ENCODE measurements at regions not wholly inside any gene's neighbourhood (a gene's known extent, or its start where the extent isn't known, plus 50 kb on each side); places are given as distances from the start of the nearest gene placed in this dataset.
A peak's percentile ranks its signal among the peaks of the same experiment; 100 is the strongest.
"Not testable (repeated sequence)": the region's sequence is repeated elsewhere in the genome, so short reads cannot be mapped to it uniquely, and the experiment has no call there.

DNA sequence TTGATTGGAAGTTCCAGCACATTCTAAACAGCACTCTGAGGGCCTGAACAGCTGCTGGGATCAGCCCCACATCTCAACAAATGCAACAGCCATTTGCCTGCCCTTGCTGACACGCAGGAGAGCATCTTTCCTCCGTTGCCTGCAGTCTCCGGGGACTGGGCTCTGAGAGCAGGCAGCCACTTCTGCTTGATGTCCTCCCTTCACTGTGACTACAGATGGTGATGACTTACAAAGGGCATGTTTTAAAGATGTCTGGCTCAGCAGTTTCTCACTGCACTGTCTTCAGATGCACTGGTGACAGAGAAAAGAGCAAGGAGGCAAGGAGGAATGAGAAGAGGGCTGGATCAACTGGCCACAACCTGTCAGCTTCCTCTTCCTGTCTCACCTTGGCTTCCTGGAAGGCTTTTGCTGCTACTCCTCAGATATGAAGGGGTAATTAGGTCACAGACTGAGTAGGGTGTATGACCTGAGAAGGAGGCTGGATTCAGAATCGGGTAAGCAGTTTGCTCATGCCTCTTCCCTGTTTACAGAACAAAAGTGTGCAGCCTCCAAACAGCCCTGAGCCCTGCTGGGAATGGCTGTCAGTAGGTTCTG is 143.5 kb upstream of the GHITM start:
- DNase-seq = no peak

DNA sequence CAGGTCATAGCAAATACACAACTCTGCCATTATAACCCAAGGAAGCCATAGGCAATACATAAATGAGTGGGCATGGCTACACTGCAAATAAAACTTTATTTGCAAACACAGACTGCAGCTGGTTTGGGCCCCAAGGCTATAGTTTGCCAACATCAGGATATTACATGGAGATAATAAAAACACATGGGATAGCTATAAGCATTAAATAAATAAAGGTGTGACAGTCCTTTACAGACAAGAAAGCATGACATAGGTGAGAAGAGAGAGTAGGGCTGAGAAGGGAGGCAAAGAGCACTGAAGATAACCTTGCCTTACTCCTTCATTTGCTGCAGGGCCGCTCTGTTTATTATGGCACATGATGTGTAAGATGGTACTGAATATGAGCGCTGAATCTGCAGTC is 135.1 kb upstream of the GHITM start:
- DNase-seq = no peak

DNA sequence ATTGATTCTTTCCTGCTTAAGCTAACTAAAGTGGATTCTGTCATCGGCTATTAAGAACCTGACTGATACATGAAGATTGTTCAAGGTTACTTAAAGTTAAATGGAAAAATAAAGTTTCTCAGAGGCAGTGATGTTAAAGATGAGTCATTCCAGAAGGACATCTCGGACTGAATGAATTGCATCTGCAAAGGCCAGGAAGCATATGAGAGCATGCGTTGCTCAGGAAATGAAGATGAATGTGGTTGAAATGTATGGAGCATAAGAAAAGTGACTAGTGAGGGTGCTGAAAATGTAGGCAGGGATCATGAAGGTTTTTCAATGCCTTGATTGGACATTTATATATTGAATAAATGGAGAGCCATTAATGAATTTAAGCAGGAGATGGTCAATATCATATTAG is 133.9 kb upstream of the GHITM start:
- DNase-seq = no peak

DNA sequence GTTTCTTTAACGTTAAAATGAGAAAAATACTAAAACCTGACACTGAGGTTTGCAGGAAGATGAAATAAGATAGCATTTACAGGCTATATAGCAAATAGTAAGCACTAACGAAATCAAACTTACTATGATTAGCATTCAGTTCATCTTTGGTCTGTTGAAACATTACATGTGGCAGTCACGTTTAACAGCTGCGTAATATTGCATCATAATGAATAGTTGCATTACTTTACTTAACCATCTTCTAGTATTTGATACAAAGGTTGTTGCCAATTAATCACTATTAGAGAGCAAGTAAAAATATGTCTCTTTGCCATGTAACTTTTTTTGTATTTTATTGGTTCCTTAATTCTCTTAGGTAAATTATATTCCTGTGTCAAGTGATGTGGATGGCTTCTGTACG is 131.8 kb upstream of the GHITM start:
- no peak for DNase-seq

GRCh38 chr10:84008878-84009277 is 130.4 kb upstream of the GHITM start:
- peak; percentile 44 for DNase-seq

GRCh38 chr10:84012431-84012830 is 126.9 kb upstream of the GHITM start:
- DNase-seq = no peak

GRCh38 chr10:84012831-84013458 is 126.4 kb upstream of the GHITM start:
- DNase-seq = no peak

DNA sequence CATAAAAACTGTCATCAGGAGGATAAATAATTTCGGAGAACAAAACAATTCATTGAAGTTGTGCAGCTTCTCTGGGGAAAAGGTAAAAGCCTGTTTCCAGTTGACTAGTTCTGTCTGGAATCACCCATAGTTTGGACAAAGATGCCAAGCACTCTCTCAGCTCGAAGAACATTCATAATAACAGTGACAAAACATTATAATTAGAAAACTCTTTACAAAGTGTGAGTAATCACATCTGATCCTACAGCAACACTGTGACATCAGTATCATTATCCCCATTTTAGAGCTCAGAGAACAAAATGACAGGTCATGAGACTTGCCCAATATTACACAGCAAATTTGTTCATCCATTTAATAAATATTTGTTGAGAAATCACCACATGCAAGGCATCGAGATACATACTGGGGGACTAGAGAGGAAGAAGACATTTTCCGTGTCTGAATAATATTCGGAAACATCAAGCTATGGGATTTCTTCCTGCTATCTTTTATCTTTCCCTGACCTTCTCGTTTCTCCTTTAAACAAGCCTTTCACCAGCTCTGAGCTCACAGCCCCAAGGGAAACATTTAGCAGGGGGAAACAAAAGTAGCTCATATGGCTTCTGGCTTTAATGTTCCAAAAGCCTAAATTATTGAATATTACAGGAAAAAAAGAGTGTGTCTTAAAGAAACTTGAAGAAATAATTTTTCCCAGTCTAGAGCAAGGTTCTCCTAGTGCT is 123.3 kb upstream of the GHITM start:
- no peak for DNase-seq

GRCh38 chr10:84018826-84019225 is 120.5 kb upstream of the GHITM start:
- no peak for DNase-seq

GRCh38 chr10:84019854-84020458 is 119.4 kb upstream of the GHITM start:
- not testable (repeated sequence) for DNase-seq

- DNase-seq = peak; percentile 51
Observed at GRCh38 chr10:84026821-84027257, 112.5 kb upstream of the GHITM start.

DNA sequence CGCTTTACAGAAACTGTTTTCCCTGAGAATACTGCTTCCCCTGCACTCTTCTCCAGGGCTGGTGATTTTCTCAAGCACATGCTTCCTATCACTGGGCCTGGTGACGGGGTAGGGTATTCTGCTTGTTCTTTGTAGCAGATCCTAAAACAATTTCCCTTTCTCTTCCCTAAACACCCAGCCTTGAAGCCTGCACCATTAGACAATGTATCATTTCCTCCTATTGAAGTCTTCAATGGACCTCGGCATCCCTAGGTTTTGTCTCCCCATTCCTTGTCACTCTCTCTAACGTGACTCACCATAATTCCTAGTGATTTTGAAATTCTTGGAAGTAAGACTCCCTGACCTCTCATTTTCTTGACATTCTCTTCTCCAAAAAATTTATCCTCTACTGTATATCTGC is 109.5 kb upstream of the GHITM start:
- DNase-seq = peak; percentile 5

DNA sequence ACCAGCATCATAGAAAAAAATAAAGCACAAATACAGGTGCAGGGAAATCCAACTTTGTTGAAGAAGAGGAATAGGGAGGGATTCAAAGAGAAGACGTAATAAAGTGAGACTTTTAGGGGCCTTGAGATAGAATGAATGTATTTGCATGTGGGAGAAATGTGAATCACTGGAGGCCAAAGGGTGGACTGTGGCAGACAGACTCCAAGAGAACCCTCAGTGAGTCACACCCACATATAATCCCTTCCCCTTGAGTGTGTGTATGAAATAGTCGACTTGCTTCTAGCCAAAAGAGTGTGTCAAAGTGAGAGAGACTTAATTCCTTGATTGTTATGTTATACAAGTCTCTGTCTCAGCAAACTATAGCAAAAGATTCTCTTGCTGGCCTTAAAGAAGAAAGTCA is 101.3 kb upstream of the GHITM start:
- no peak for DNase-seq

- no peak for DNase-seq
Observed at GRCh38 chr10:84039957-84040356, 99.4 kb upstream of the GHITM start.

DNA sequence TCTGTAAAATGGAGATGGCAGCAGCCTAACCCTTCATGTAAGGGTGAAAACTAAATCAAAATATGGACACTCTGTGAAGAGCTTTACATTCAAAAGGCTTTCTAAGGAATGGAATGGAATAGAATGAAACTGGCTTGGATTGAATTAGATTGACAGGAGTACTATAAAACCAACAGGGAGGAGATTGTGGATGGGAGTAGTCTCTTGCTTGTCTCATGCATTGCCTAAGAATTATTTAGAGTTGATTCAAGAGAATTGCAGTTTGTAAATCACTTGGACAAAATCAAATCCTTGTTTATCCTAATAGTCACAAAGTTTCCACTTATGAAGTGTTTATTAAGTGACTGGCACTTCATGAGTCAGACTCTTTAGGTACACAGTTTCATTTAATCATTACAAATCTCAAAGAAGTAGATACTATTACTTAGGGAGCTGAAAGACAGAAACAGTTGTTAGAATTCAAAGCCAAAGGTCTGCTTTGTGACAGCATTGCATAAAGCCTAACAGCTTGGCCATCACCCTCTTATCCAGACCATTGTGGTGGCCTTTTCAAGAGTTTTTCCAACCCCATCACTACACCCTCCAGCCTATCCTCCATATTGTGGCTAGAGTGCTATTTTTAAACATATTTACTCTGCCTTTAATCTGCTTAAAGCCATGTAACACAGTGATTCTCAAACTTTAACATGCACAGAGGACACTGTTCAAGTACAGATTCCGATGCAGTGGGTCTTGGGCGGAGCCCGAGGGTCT is 91.9 kb upstream of the GHITM start:
- no peak for DNase-seq

DNA sequence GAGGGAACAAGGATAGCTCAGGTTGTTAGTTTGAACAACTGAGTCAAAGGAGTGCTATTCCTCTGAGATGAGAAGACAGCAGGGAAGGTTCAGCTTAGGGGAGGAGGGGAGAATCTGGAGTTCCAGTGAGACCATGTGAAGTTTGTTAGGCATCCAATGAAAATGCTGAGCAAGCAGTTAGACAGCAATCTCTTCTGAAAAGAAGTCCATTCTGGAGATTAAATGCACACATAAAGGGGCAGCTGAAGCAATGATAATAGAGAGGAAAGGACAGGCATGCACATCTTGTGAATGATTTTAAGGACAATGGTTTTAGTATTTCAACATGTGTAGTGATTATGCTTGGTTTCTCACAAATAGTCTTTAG is 89.7 kb upstream of the GHITM start:
- no peak for DNase-seq

DNA sequence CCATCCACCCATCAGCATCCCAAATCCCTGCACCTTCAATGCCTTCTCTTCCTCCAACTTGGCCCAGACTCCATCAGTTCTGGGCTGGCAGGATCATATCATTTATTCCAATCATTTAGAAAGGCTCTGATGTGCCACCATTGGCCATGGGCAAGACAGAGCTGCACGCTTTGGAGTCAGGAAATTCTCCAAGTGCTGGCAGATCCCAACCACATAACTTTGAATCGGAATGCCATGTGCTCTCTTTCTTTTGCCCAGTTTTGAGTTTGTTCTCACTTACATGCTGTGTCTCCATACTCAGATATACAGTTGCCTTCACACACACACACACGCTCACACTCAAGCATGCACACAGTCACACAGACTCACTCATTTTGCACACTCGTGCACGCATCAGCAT is 85.7 kb upstream of the GHITM start:
- no peak for DNase-seq

DNA sequence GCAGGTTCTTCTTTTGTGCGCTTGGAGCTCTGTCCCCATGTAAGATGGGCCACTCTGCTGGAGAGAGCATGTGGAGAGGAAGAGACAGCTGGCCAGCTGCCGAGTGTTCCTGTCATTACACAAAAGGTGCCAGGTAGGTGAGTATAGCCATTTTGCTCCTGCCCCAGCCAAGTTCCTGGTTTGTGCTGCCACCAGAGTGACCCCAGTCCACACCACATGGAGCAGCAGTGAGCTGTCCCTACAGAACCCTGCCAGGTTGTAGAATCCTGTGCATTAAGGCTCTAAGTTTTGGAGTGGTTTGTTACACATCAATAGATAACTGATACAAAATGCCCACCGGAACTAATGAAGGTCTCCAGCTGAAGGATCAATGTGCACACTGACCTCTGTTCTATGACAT is 84.6 kb upstream of the GHITM start:
- DNase-seq = no peak

- DNase-seq = no peak
Observed at GRCh38 chr10:84059526-84059925, 79.8 kb upstream of the GHITM start.

GRCh38 chr10:84063440-84063839 is 75.9 kb upstream of the GHITM start:
- no peak for DNase-seq

GRCh38 chr10:84065804-84066601 is 73.3 kb upstream of the GHITM start:
- DNase-seq = no peak

- DNase-seq = no peak
Observed at GRCh38 chr10:84074521-84074920, 64.8 kb upstream of the GHITM start.
